Lung (tissue), 11 donors: ENCODE measurements at regions not wholly inside any gene's neighbourhood (a gene's known extent, or its start where the extent isn't known, plus 50 kb on each side); places are given as distances from the start of the nearest gene placed in this dataset.
A peak's percentile ranks its signal among the peaks of the same experiment; 100 is the strongest.

Source experiments
- ATAC-seq: fragments of 200-7000 bp; cut with Tn5 transposase; one replicate; pipeline ENCODE4 v1.9.1; 2020; ENCODE audit warnings: moderate number of reproducible peaks; ENCODE audit not compliant: insufficient read depth, low FRiP score
- DNase-seq, 3 donors: peaks; one replicate each; pipeline ENCODE4 v3.0.0-alpha.2; 2013 to 2017
- H3K27ac ChIP-seq, 2 donors: one replicate each; pipeline ENCODE4 v1.5.1; 2013; ENCODE audit warnings: mild to moderate bottlenecking in 2 of 2, moderate library complexity in 2 of 2, control low read depth in 1 of 2, inconsistent platforms in 1 of 2, low read depth in 1 of 2, low read length in 1 of 2
- H3K27me3 ChIP-seq, 3 donors: one replicate each; pipeline ENCODE4 v1.5.1; 2013; ENCODE audit warnings: low read length in 2 of 3; ENCODE audit not compliant: control insufficient read depth in 3 of 3, insufficient read depth in 3 of 3
- H3K36me3 ChIP-seq, 4 donors: one replicate each; pipeline ENCODE4 v1.5.1; 2013; ENCODE audit warnings: low read length in 4 of 4, mild to moderate bottlenecking in 1 of 4, moderate library complexity in 1 of 4; ENCODE audit not compliant: control insufficient read depth in 4 of 4, insufficient read depth in 4 of 4
- H3K4me1 ChIP-seq, 5 donors: one replicate each; pipeline ENCODE4 v1.5.1; 2013; ENCODE audit warnings: low read length in 5 of 5, mild to moderate bottlenecking in 2 of 5, moderate library complexity in 1 of 5; ENCODE audit not compliant: control insufficient read depth in 5 of 5, insufficient read depth in 5 of 5
- H3K4me3 ChIP-seq: one replicate; pipeline ENCODE4 v1.5.1; 2013; ENCODE audit warnings: mild to moderate bottlenecking, control low read depth, moderate library complexity
- H3K9ac ChIP-seq, 2 donors: one replicate each; pipeline ENCODE4 v1.5.1; 2013; ENCODE audit warnings: low read length in 2 of 2, control low read depth in 1 of 2; ENCODE audit not compliant: insufficient read depth in 1 of 2
- H3K9me3 ChIP-seq, 4 donors: one replicate each; pipeline ENCODE4 v1.5.1; 2013; ENCODE audit warnings: low read length in 3 of 4, mild to moderate bottlenecking in 1 of 4, moderate library complexity in 1 of 4; ENCODE audit not compliant: control insufficient read depth in 4 of 4, insufficient read depth in 3 of 4
- CTCF ChIP-seq: IDR thresholded peaks from 2 replicates; pipeline ENCODE4 v1.5.1; 2012; ENCODE audit warnings: mild to moderate bottlenecking; ENCODE audit errors: control extremely low read depth, extremely low read depth
- WGBS, 2 donors: extraction: QIAGEN DNeasy Blood & Tissue Kit; methylation state at CpG; one replicate each; pipeline ENCODE4 v1.1.7; 2013; 5-methylcytosine and 5-hydroxymethylcytosine counted together
- donor health status: control.
- donor health status: control.
- donor health status: Bipolar disorder and iron deficiency.
- donor health status: healthy.
- donor health status: DM: yes; HTN: yes; CAD: no.

DNA sequence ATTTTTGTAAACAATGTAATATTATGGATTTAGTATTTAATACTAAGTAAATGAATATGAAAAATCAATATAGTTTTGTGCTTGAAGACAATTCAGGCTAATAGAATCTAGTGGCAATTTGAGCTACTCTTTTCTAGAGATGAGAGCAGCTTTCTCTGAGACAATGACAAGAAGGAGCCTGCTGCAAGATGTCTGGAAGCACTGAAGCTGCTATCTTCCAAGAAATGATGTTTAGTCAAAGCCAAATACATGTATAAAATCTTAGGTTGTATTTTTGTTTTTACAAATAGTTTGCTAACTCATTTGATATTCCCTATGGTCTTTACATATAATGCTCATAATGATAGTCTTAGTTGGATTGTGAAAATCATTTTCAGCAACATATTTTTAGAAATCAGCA, 103.9 kb upstream of the COL24A1 start:
- TF ChIP-seq CTCF: no peak
- H3K4me1 ChIP-seq: peaks cover 0 to 1% (median 0%) of the 10 kb centered on the region in 5 donors
- H3K9ac ChIP-seq: no peak overlapping the region
- no peaks in the 10 kb centered on the region for H3K27me3 ChIP-seq
- DNase-seq (peak in 1 of 3 donors; percentile 30), ATAC-seq (no peak)
- H3K27ac ChIP-seq: no peak overlapping the region
- no peaks in the 10 kb centered on the region for H3K9me3 ChIP-seq
- no peak overlapping the region for H3K4me3 ChIP-seq
- no peaks in the 10 kb centered on the region for H3K36me3 ChIP-seq

DNA sequence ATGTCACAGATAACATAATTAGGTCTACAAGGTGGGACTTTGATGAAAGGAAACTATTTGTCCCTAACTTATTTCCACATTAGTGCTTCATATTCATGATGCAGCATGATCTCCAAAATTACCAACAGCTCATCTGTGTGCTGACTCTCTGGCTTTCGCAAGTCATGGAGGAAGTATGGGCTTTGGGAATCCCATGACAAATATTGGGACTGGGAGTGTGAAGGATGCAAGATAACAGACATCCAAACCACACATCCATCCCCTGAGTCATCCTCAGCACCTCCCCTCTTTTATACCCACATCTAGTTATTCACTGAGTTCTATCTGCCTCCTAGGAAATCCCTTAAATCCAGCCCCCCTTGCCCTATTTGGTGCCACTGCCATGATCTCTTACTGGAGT, 102.8 kb upstream of the COL24A1 start:
- Histone ChIP-seq H3K27ac (no peak overlapping the region), H3K9me3 (no peaks in the 10 kb centered on the region), H3K9ac (no peak overlapping the region), H3K27me3 (no peaks in the 10 kb centered on the region), H3K36me3 (no peaks in the 10 kb centered on the region), H3K4me3 (no peak overlapping the region), H3K4me1 (peaks cover 0 to 1% (median 0%) of the 10 kb centered on the region in 5 donors)
- WGBS, 2 donors: 76 to 84% methylated on average over 1 of the region's 1 CpG
- no peak for TF ChIP-seq CTCF
- DNase-seq (peak in 1 of 3 donors; percentile 12), ATAC-seq (no peak)

DNA sequence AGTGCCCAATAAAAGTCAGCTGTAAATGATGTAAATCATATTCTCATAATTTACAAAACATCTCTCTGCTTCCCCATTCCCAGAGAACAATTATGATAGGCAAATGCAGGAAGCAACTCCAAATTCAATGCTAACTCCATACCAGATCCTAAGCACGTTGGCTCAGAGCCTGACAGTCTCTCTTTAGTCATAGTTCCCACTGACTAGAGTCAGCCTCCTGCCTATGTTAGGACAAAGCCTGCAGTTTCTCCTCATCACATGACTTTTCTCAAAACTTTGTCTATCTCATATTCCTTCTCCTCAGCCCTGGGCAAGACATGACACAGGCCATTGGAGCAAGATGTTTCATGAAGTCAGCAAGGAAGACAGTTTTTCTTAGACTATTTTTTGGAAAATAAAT, 101.5 kb upstream of the COL24A1 start:
- H3K36me3 ChIP-seq: no peaks in the 10 kb centered on the region
- H3K4me3 ChIP-seq: no peak overlapping the region
- no peak overlapping the region for H3K27ac ChIP-seq
- no peak for TF ChIP-seq CTCF
- DNase-seq: peak in 2 of 3 donors; percentile 40 to 70
- WGBS, 2 donors: 63 to 71% methylated on average over 1 of the region's 1 CpG
- ATAC-seq: no peak
- H3K9me3 ChIP-seq: no peaks in the 10 kb centered on the region
- H3K4me1 ChIP-seq: no peaks in the 10 kb centered on the region
- H3K27me3 ChIP-seq: no peaks in the 10 kb centered on the region
- no peak overlapping the region for H3K9ac ChIP-seq

DNA sequence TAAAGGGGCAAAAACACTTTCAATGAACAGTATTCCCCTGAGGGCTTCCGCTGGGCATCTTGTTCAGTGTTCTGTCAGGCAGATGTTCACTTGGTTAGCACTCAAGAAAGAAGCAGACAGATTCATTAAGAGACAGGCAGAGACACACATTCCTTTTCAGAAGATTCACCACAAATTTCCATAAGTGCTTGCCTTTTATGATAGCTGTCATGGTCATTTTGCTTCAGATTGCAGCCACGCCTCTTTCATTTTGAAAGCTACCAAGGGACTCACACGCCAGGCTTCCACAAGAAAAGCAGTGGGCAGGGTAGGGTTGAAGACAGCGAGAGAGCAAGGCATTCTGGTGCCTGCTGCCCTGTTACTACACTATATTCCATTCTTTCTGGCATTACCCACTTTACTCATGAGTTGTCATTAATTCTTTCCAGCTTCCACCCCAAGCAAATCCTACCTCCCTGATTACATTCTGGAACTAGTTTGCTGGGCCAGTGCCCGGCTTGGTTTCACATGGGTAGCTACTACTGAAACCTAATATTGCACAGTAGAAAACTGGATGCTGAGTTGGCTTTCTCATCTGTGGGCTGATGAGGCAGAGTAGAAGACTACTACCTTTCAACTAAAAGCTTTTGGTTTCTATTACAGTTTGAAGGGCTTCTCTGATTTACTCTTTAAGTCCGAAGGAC, 91.2 kb upstream of the COL24A1 start:
- no peak overlapping the region for H3K4me3 ChIP-seq
- peaks cover 0 to 3% (median 0%) of the 10 kb centered on the region in 4 donors for H3K9me3 ChIP-seq
- no peaks in the 10 kb centered on the region for H3K4me1 ChIP-seq
- H3K27me3 ChIP-seq: no peaks in the 10 kb centered on the region
- TF ChIP-seq CTCF: no peak
- no peak overlapping the region for H3K9ac ChIP-seq
- DNase-seq (no peak), ATAC-seq (no peak)
- no peaks in the 10 kb centered on the region for H3K36me3 ChIP-seq
- H3K27ac ChIP-seq: no peak overlapping the region
- WGBS, 2 donors: 91 to 92% methylated on average over 6 of the region's 6 CpGs
